GM06990 (cell line): ENCODE measurements at regions not wholly inside any gene's neighbourhood (a gene's known extent, or its start where the extent isn't known, plus 50 kb on each side); places are given as distances from the start of the nearest gene placed in this dataset.
"Not testable (repeated sequence)": the region's sequence is repeated elsewhere in the genome, so short reads cannot be mapped to it uniquely, and the experiment has no call there.

ENCODE experiments used
- DNase-seq: peaks from one replicate; pipeline ENCODE4 v3.0.0-alpha.2; 2011; ENCODE audit not compliant: insufficient read length; ENCODE audit errors: extremely low read depth
- H3K27me3 ChIP-seq: replicated peaks from 2 replicates; pipeline ENCODE4 v1.6.0; 2011; ENCODE audit warnings: low read length; ENCODE audit not compliant: control insufficient read depth, insufficient read depth
- H3K36me3 ChIP-seq: 2 replicates; pipeline ENCODE4 v1.5.1; 2011; ENCODE audit warnings: low read length; ENCODE audit not compliant: control insufficient read depth, insufficient read depth
- H3K4me3 ChIP-seq: replicated peaks from 2 replicates; pipeline ENCODE4 v1.5.1; 2011; ENCODE audit warnings: low read depth, mild to moderate bottlenecking, control low read depth, low read length
- CTCF ChIP-seq: IDR thresholded peaks from 2 replicates; pipeline ENCODE4 v1.5.1; 2011; ENCODE audit warnings: low read length, control low read depth, mild to moderate bottlenecking, inconsistent platforms; ENCODE audit not compliant: insufficient read depth, poor library complexity, severe bottlenecking

- no peaks in the 10 kb centered on the region for H3K36me3 ChIP-seq
- no peak overlapping the region for H3K4me3 ChIP-seq
- no peaks in the 10 kb centered on the region for H3K27me3 ChIP-seq
- no peak for DNase-seq
- TF ChIP-seq CTCF: no peak
These were observed 360.7 kb downstream of the TEX13C start for GRCh38 chrX:125680366-125680765.

GRCh38 chrX:125681058-125681457 is 361.4 kb downstream of the TEX13C start:
- H3K36me3 ChIP-seq: no peaks in the 10 kb centered on the region
- TF ChIP-seq CTCF: no peak
- DNase-seq: no peak
- no peaks in the 10 kb centered on the region for H3K27me3 ChIP-seq
- no peak overlapping the region for H3K4me3 ChIP-seq

GRCh38 chrX:125681507-125681906 is 361.8 kb downstream of the TEX13C start:
- no peak for TF ChIP-seq CTCF
- H3K27me3 ChIP-seq: no peaks in the 10 kb centered on the region
- no peak for DNase-seq
- H3K36me3 ChIP-seq: no peaks in the 10 kb centered on the region
- H3K4me3 ChIP-seq: no peak overlapping the region

- not testable (repeated sequence) for H3K4me3 ChIP-seq, DNase-seq, H3K27me3 ChIP-seq, H3K36me3 ChIP-seq
These were observed 370.9 kb downstream of the TEX13C start for GRCh38 chrX:125690522-125690921.

GRCh38 chrX:125694171-125694570 is 374.5 kb downstream of the TEX13C start:
- H3K4me3 ChIP-seq: no peak overlapping the region
- no peaks in the 10 kb centered on the region for H3K36me3 ChIP-seq
- no peaks in the 10 kb centered on the region for H3K27me3 ChIP-seq
- no peak for DNase-seq
- TF ChIP-seq CTCF: no peak

GRCh38 chrX:125709074-125709473 is 389.4 kb downstream of the TEX13C start:
- Histone ChIP-seq H3K36me3 (no peaks in the 10 kb centered on the region), H3K4me3 (no peak overlapping the region), H3K27me3 (no peaks in the 10 kb centered on the region)
- no peak for TF ChIP-seq CTCF
- DNase-seq: no peak

GRCh38 chrX:125709532-125709931 is 389.9 kb downstream of the TEX13C start:
- no peak for TF ChIP-seq CTCF
- Histone ChIP-seq H3K27me3 (no peaks in the 10 kb centered on the region), H3K4me3 (no peak overlapping the region), H3K36me3 (no peaks in the 10 kb centered on the region)
- no peak for DNase-seq
